ENCODE measurements at regions not wholly inside any gene's neighbourhood (a gene's known extent, or its start where the extent isn't known, plus 50 kb on each side); places are given as distances from the start of the nearest gene placed in this dataset.

DNA sequence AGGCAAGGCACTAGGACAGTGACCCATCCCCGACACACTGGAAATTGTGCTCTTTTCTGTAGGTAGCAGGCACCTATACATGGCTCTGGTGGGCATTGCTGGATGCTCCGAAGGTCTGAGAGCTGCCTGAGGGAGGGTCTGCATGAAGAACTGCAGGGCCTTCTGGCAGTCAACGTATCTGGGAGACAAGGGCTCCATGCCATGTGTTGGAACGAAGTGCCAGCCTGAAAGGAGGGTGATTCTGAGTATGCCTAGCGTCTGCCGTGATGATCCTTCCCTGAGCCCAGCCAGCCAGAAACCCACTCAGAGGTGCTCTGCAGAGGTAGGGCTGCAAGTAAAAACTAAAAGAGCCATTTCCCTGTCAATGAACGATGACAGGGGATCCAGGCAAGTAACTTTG is 453.2 kb downstream of the MED10 start:
- no peak for TF ChIP-seq ZNF317 (CRISPR knock-in tag; IDR thresholded peaks at IDR 0.05; ENCODE audit: borderline replicate concordance, low read depth)
- TF ChIP-seq, protein P1, sequence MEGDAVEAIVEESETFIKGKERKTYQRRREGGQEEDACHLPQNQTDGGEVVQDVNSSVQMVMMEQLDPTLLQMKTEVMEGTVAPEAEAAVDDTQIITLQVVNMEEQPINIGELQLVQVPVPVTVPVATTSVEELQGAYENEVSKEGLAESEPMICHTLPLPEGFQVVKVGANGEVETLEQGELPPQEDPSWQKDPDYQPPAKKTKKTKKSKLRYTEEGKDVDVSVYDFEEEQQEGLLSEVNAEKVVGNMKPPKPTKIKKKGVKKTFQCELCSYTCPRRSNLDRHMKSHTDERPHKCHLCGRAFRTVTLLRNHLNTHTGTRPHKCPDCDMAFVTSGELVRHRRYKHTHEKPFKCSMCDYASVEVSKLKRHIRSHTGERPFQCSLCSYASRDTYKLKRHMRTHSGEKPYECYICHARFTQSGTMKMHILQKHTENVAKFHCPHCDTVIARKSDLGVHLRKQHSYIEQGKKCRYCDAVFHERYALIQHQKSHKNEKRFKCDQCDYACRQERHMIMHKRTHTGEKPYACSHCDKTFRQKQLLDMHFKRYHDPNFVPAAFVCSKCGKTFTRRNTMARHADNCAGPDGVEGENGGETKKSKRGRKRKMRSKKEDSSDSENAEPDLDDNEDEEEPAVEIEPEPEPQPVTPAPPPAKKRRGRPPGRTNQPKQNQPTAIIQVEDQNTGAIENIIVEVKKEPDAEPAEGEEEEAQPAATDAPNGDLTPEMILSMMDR (IDR thresholded peaks at IDR 0.05): no peak
- no peak for TF ChIP-seq CBFB (CRISPR knock-in tag; IDR thresholded peaks at IDR 0.05; ENCODE audit: low read depth)
- no peak for TF ChIP-seq GABPB1 (CRISPR knock-in tag; IDR thresholded peaks at IDR 0.05)
- no peak for TF ChIP-seq TEAD4 (CRISPR knock-in tag; IDR thresholded peaks at IDR 0.05)
